H9 (cell line): ENCODE measurements at regions not wholly inside any gene's neighbourhood (a gene's known extent, or its start where the extent isn't known, plus 50 kb on each side); places are given as distances from the start of the nearest gene placed in this dataset.

Experiments used
- DNase-seq: peaks from one replicate; pipeline ENCODE4 v3.0.0-alpha.2; 2017
- H2AFZ ChIP-seq: one replicate; pipeline ENCODE4 v1.6.1; 2013; ENCODE audit warnings: mild to moderate bottlenecking, low read length, control low read depth, moderate library complexity
- H2AK5ac ChIP-seq: 2 replicates; pipeline ENCODE4 v1.6.1; 2013; ENCODE audit warnings: low read length, control low read depth, mixed read lengths; ENCODE audit not compliant: insufficient read length
- H2BK120ac ChIP-seq: one replicate; pipeline ENCODE4 v1.6.1; 2013; ENCODE audit warnings: low read depth, mild to moderate bottlenecking, low read length, control low read depth, inconsistent platforms; ENCODE audit not compliant: poor library complexity, severe bottlenecking
- H2BK12ac ChIP-seq: 2 replicates; pipeline ENCODE4 v1.6.1; 2013; ENCODE audit warnings: low read length, control low read depth, mixed read lengths, low read depth; ENCODE audit not compliant: insufficient read length
- H2BK15ac ChIP-seq: 2 replicates; pipeline ENCODE4 v1.6.1; 2013; ENCODE audit warnings: low read depth, low read length, control low read depth
- H2BK20ac ChIP-seq: one replicate; pipeline ENCODE4 v1.6.1; 2013; ENCODE audit warnings: low read depth, mild to moderate bottlenecking, low read length, control low read depth, inconsistent platforms; ENCODE audit not compliant: poor library complexity, severe bottlenecking
- H2BK5ac ChIP-seq: 2 replicates; pipeline ENCODE4 v1.6.1; 2013; ENCODE audit warnings: low read length, control low read depth, mixed read lengths; ENCODE audit not compliant: insufficient read length
- H3K14ac ChIP-seq: 2 replicates; pipeline ENCODE4 v1.6.1; 2013; ENCODE audit warnings: low read length, control low read depth; ENCODE audit not compliant: insufficient read depth
- H3K18ac ChIP-seq: 2 replicates; pipeline ENCODE4 v1.6.1; 2013; ENCODE audit warnings: low read depth, mild to moderate bottlenecking, mixed read lengths, low read length, control low read depth; ENCODE audit not compliant: insufficient read length
- H3K23ac ChIP-seq: 2 replicates; pipeline ENCODE4 v1.6.1; 2013; ENCODE audit warnings: low read length, control low read depth, mixed read lengths, low read depth; ENCODE audit not compliant: insufficient read length
- H3K23me2 ChIP-seq: 2 replicates; pipeline ENCODE4 v1.6.1; 2013; ENCODE audit warnings: low read depth, mild to moderate bottlenecking, mixed read lengths, low read length, control low read depth; ENCODE audit not compliant: insufficient read length, poor library complexity, severe bottlenecking
- H3K27ac ChIP-seq: 2 replicates; pipeline ENCODE4 v1.5.1; 2013; ENCODE audit warnings: low read length, control low read depth, mixed read lengths, low read depth; ENCODE audit not compliant: insufficient read length
- H3K27me3 ChIP-seq: 2 replicates; pipeline ENCODE4 v1.6.1; 2013; ENCODE audit warnings: low read length, control low read depth, inconsistent platforms; ENCODE audit not compliant: insufficient read depth
- H3K4ac ChIP-seq: 2 replicates; pipeline ENCODE4 v1.6.1; 2013; ENCODE audit warnings: low read depth, mild to moderate bottlenecking, control low read depth, inconsistent platforms, low read length, moderate library complexity
- H3K4me1 ChIP-seq: 2 replicates; pipeline ENCODE4 v1.6.1; 2013; ENCODE audit warnings: low read length, control low read depth, inconsistent platforms; ENCODE audit not compliant: insufficient read depth
- H3K4me2 ChIP-seq: 2 replicates; pipeline ENCODE4 v1.6.1; 2013; ENCODE audit warnings: low read length, control low read depth, mixed read lengths; ENCODE audit not compliant: insufficient read length, insufficient read depth
- H3K56ac ChIP-seq: 2 replicates; pipeline ENCODE4 v1.6.1; 2013; ENCODE audit warnings: low read depth, mild to moderate bottlenecking, mixed read lengths, low read length, control low read depth; ENCODE audit not compliant: insufficient read length
- H3K79me1 ChIP-seq: 2 replicates; pipeline ENCODE4 v1.6.1; 2013; ENCODE audit warnings: low read depth, mild to moderate bottlenecking, moderate library complexity, low read length, control low read depth, inconsistent platforms; ENCODE audit not compliant: insufficient read depth, poor library complexity, severe bottlenecking
- H3K79me2 ChIP-seq: 2 replicates; pipeline ENCODE4 v1.6.1; 2013; ENCODE audit warnings: low read length, control low read depth, inconsistent platforms; ENCODE audit not compliant: insufficient read depth
- H3K9ac ChIP-seq: 2 replicates; pipeline ENCODE4 v1.6.1; 2013; ENCODE audit warnings: low read length, control low read depth, mixed read lengths; ENCODE audit not compliant: insufficient read length; ENCODE audit errors: extremely low read depth
- H3K9me3 ChIP-seq: one replicate; pipeline ENCODE4 v1.6.1; 2013; ENCODE audit warnings: low read depth, low read length, inconsistent platforms; ENCODE audit not compliant: control insufficient read depth
- H3T11ph ChIP-seq: one replicate; pipeline ENCODE4 v1.6.1; 2013; ENCODE audit warnings: mild to moderate bottlenecking, low read length, control low read depth, inconsistent platforms
- H4K20me1 ChIP-seq: one replicate; pipeline ENCODE4 v1.6.1; 2013; ENCODE audit not compliant: control insufficient read depth, insufficient read length, insufficient read depth
- H4K5ac ChIP-seq: 2 replicates; pipeline ENCODE4 v1.6.1; 2013; ENCODE audit warnings: low read depth, mild to moderate bottlenecking, mixed read lengths, low read length, control low read depth; ENCODE audit not compliant: insufficient read length
- H4K8ac ChIP-seq: replicated peaks from 2 replicates; pipeline ENCODE4 v1.6.1; 2013; ENCODE audit warnings: low read length, control low read depth, mixed read lengths, low read depth; ENCODE audit not compliant: insufficient read length
- H4K91ac ChIP-seq: 2 replicates; pipeline ENCODE4 v1.6.1; 2013; ENCODE audit warnings: low read depth, mild to moderate bottlenecking, moderate library complexity, mixed read lengths, low read length, control low read depth; ENCODE audit not compliant: insufficient read length
- H3K27ac Mint-ChIP-seq, 3 experiments: 2 replicates in 2 of 3; 3 replicates in 1 of 3; pipeline ENCODE4 v1.8.0; 2020 to 2021; ENCODE audit warnings: mixed read lengths in 3 of 3, mild to moderate bottlenecking in 1 of 3, moderate library complexity in 1 of 3
- H3K27me3 Mint-ChIP-seq: 2 replicates; pipeline ENCODE4 v1.8.0; 2021; ENCODE audit warnings: low read depth, mild to moderate bottlenecking, moderate library complexity, mixed read lengths
- H3K36me3 Mint-ChIP-seq, 3 experiments: 2 replicates in 2 of 3; 3 replicates in 1 of 3; pipeline ENCODE4 v1.8.0; 2020 to 2021; ENCODE audit warnings: low read depth in 3 of 3, mixed read lengths in 3 of 3; ENCODE audit not compliant: insufficient read depth in 1 of 3
- H3K4me1 Mint-ChIP-seq, 2 experiments: 2 replicates each; pipeline ENCODE4 v1.8.0; 2020; ENCODE audit warnings: mixed read lengths in 2 of 2
- H3K4me3 Mint-ChIP-seq, 2 experiments: 2 replicates in 1 of 2; 3 replicates in 1 of 2; pipeline ENCODE4 v1.8.0; 2020 to 2021; ENCODE audit warnings: mild to moderate bottlenecking in 2 of 2, mixed read lengths in 2 of 2, moderate library complexity in 1 of 2
- H3K9me3 Mint-ChIP-seq, 2 experiments: 2 replicates in 1 of 2; 3 replicates in 1 of 2; pipeline ENCODE4 v1.8.0; 2020; ENCODE audit warnings: mild to moderate bottlenecking in 2 of 2, mixed read lengths in 2 of 2, moderate library complexity in 1 of 2
- WGBS: extraction: QIAGEN DNeasy Blood & Tissue Kit; methylation state at CpG from one replicate; pipeline ENCODE4 v1.1.7; 2013; ENCODE audit warnings: missing lambda C conversion rate, low lambda C conversion rate, mixed read lengths; ENCODE audit not compliant: insufficient read length; ENCODE audit errors: extremely low coverage; 5-methylcytosine and 5-hydroxymethylcytosine counted together
- TF ChIP-seq, protein P1 (sequence below): fragments of 200-600 bp; sonication (generic); conservative IDR thresholded peaks from 3 replicates; pipeline ENCODE4 v1.8.0; 2021; ENCODE audit warnings: antibody characterized with exemption, mild to moderate bottlenecking

DNA sequence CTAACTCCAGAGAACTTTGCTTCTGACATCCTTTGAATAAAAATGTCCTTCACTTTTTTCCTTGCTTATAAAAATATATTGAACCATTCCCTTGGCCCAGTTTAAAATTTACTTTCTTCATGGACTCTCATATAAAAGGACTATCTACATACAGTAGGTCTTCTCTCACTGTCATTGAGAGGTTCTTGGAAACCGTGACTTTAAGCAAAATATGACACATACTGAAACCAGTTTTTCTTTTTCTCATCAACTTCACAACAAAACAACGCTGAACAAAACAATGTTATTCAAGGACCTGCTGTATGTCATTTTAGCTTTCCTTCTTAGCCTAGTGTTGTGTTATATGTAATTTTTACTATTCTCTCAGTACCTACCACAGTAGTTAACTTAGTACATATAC lies 496.8 kb downstream of the CENPC start:
- Histone ChIP-seq H3K9me3 (no peaks in the 10 kb centered on the region), H3K23ac (no peak overlapping the region)

More for the DNA sequence above, 496.8 kb downstream of the CENPC start:
- Histone ChIP-seq H4K91ac (no peak overlapping the region), H4K20me1 (no peaks in the 10 kb centered on the region), H4K8ac (no peak overlapping the region), H3K27me3 (no peaks in the 10 kb centered on the region), H2BK5ac (no peak overlapping the region), H3K9ac (no peak overlapping the region), H4K5ac (no peak overlapping the region), H2BK15ac (no peak overlapping the region), H2AFZ (no peak overlapping the region), H3T11ph (no peak overlapping the region), H3K4me2 (no peak overlapping the region), H3K14ac (no peak overlapping the region), H2BK20ac (no peak overlapping the region), H3K4me1 (peaks cover 4% of the 10 kb centered on the region), H2BK120ac (no peak overlapping the region), H2AK5ac (no peak overlapping the region), H2BK12ac (no peak overlapping the region), H3K23me2 (no peaks in the 10 kb centered on the region), H3K79me2 (no peaks in the 10 kb centered on the region), H3K56ac (no peak overlapping the region), H3K79me1 (no peaks in the 10 kb centered on the region), H3K4ac (no peak overlapping the region), H3K27ac (no peak overlapping the region), H3K18ac (no peak overlapping the region)
- H3K36me3 Mint-ChIP-seq: no peaks in the 10 kb centered on the region
- H3K27me3 Mint-ChIP-seq: peaks cover 8% of the 10 kb centered on the region; the same call in 1 of the 2 replicates
- H3K9me3 Mint-ChIP-seq: no peaks in the 10 kb centered on the region; a peak in 3 of 5 replicates
- H3K4me3 Mint-ChIP-seq: no peak overlapping the region
- TF ChIP-seq, protein P1, sequence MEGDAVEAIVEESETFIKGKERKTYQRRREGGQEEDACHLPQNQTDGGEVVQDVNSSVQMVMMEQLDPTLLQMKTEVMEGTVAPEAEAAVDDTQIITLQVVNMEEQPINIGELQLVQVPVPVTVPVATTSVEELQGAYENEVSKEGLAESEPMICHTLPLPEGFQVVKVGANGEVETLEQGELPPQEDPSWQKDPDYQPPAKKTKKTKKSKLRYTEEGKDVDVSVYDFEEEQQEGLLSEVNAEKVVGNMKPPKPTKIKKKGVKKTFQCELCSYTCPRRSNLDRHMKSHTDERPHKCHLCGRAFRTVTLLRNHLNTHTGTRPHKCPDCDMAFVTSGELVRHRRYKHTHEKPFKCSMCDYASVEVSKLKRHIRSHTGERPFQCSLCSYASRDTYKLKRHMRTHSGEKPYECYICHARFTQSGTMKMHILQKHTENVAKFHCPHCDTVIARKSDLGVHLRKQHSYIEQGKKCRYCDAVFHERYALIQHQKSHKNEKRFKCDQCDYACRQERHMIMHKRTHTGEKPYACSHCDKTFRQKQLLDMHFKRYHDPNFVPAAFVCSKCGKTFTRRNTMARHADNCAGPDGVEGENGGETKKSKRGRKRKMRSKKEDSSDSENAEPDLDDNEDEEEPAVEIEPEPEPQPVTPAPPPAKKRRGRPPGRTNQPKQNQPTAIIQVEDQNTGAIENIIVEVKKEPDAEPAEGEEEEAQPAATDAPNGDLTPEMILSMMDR: no peak
- WGBS: no CpG with 5 or more reads among the region's 2 CpGs
- DNase-seq: no peak
- H3K27ac Mint-ChIP-seq: no peak overlapping the region
- peaks cover 25 to 28% of the 10 kb centered on the region in 2 experiments for H3K4me1 Mint-ChIP-seq
